ENCODE measurements at regions not wholly inside any gene's neighbourhood (a gene's known extent, or its start where the extent isn't known, plus 50 kb on each side); places are given as distances from the start of the nearest gene placed in this dataset.

DNA sequence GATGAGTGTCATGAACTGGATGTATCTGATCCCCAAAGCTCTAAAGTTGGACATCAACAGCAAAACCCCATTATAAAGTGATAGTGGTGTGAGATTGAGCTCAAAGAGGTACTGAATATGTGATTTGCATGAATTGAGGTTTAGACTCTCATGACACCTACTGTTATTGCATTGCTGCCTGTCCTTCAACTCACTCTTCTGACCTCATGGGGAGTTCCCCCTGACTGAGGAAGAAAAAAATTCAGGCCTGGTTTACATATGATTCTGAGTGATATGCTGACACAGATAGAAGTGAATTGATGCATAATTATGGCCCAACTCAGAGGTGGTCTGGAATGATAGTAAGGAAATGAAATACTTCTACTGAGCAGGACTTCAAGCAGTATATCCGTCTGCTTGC, 76.2 kb upstream of the CHD1 start:
- DNase-seq (ENCODE audit: low read depth): no peak

DNA sequence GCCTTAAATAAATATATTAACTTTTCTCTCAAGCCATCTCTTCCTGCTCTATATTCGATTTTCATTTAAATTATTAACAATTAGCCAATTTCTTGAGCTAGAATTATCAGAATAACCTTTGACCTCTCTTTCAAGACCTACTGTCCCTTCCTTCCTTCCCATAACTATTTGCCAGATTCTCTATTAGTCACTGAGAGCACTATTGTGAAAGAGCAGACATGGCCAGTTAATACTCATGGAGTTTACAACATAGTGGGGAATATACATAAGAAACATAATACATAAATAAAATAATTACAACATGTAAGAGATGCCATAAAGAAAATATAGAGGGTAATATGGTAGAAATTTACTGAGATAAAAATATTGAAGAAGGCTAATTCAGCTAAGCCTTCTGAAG, 72.1 kb upstream of the CHD1 start:
- DNase-seq (ENCODE audit: low read depth): peak; percentile 48

DNA sequence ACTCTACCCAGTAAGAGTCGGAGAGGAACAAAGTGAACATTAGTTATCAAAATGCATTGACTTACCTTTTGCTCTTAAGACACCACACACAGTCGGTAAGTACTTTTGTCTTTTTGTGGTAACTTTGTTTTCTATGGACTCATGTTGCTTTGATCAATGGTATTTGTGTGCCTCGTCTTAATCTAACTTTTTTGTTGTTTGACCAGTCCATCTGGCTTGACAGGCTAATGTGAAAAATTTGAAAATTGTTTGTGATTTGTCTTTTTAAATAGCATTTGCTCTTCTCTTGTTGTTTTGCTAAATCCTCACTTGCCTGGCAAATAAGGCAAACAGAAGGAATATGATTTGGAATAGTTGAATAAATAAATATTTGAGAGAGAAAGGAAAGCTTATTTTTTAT, 71.4 kb upstream of the CHD1 start:
- no peak for DNase-seq (ENCODE audit: low read depth)

DNA sequence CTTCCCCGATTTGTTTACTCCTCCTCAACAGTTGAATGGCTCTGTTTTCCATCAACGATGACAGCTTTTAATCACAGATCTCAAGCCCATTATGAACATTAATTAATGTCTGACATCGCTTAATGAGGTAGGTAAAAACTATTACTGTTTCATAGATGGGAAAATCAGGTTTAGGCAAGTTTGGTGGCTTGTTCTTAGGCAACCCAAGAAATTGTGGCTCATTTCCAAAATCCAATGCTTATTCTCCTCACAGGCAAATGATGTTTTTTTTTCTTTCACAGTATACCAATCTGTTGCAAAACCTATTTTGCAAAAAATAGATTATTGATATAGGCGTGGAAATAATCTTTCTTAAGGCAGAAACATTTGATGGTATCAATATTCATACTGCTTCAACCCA, 70.8 kb upstream of the CHD1 start:
- no peak for DNase-seq (ENCODE audit: low read depth)

DNA sequence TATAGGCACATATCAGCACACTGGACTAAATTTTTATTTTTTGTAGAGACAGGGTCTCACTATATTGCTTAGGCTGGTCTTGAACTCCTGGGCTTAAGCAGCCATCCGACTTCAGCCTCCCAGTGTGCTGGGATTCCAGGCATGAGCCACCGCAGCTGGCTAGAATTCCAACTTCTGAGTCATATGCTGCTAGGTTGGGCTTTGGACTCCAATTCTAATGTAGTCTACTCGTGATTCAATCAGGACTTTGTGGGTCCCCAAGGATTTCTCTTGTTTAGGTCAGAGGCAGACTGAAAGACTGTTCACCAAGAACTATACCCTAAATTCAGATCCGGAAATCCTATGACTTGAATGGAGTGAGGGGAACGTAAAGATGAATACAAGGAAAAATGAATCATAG, 68.2 kb upstream of the CHD1 start:
- DNase-seq (ENCODE audit: low read depth): peak; percentile 33

DNA sequence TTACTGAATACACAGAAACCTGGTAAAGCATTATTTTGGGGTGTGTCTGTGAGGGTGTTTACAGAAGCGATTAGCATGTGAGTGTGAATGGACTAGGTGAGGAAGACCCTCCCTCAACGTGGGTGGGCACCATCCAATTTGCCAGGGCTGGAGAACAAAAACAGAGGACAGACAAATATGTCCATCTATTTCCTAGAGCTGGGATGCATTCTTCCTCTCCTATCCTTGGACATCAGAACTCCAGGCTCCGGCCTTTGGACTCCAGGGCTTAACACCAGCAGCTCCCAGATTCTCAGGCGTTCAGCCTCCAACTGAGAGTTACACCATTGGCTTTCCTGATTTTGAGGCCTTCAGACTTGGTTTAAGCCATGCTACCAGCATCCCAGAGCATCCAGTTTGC, 65.8 kb upstream of the CHD1 start:
- DNase-seq (ENCODE audit: low read depth): no peak

DNA sequence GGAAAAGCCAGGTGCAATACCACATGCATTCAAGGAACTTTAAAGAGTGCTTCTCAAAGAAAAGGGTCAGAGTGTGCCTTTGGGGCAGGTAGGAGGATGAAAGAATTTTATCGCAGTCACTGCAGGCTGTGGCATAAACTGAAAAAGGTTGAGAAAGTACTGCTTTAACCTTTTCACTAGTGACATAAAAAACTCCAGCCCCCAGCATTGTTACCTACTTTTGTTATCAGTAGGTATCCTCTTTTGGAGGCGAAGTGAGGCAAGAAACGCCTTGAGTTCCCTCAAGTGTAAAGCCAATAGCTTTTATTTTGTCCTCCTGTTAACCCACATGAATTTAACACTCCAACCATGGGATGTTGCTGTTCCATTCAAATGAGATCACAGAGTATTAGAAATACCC, 64.7 kb upstream of the CHD1 start:
- DNase-seq (ENCODE audit: low read depth): no peak

DNA sequence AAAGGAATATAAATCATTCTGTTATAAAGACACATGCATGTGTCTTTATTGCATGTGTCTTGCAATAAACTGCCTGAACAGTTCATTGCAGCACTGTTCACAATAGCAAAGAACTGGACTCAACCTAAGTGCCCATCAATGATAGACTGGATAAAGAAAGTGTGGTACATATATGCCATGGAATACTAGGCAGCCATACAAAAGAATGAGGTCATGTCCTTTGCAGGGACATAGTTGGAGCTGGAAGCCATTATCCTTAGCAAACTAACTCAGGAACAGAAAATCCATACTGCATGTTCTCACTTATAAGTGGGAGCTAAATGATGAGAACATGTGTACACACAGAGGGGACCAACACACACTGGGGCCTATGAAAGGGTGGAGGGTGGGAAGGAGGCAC, 63.7 kb upstream of the CHD1 start:
- no peak for DNase-seq (ENCODE audit: low read depth)

DNA sequence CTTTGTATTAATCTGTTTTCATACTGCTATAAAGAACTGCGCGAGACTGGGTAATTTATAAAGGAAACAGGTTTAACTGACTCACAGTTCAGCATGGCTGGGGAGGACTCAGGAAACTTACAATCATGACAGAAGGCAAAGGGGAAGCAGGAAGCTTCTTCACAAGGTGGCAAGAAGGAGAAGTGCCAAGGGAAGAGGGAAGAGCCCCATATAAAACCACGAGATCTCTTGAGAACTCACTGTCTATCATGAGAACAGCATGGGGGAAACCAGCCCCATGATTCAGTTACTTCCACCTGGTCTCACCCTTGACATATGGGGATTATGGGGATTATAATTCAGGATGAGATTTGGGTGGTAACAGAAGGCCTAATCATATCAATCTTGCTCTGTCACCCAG, 60.9 kb upstream of the CHD1 start:
- no peak for DNase-seq (ENCODE audit: low read depth)

DNA sequence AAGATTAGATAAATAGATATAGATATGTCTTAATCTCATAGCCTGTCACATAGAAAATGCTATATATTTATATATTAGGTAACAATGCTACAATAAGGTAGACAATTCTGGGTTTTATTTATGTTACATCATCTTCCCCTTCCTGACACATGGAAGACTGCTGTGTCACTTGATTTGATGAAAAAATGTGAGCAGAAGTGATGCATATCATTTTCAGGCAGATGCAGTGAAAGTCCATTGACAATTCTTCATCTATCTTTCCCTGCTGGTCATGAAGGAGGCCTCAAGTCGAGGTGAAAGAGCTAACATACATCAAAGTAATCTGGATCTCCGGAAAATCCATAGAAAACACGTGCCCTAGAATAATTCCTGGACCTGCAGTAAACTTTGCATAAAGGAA, 57.8 kb upstream of the CHD1 start:
- no peak for DNase-seq (ENCODE audit: low read depth)

DNA sequence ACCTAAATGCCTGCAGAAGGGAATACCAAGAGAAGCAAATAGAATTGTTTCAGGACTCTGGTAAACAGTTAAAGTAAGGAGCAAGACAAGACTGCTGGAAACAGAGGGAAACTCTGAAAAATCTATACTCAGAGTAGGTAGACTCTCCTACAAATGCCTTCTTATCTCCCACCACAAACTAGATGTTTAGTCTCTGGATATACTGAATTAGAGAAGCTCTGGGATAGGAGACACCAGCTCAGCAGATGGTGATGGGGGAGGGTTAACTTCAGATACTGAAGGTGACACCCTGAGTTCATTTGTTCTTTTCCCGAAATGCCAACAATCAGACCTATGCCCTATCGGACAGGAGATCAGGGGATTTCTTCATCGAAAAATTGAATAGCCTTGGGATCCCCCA, 54.1 kb upstream of the CHD1 start:
- no peak for DNase-seq (ENCODE audit: low read depth)

Measured in fibroblast of gingiva (primary cell).